Neuronal stem cell (in vitro differentiated cells): ENCODE measurements at regions not wholly inside any gene's neighbourhood (a gene's known extent, or its start where the extent isn't known, plus 50 kb on each side); places are given as distances from the start of the nearest gene placed in this dataset.
A peak's percentile ranks its signal among the peaks of the same experiment; 100 is the strongest.

Source experiments
- DNase-seq: peaks from one replicate; pipeline ENCODE4 v3.0.0-alpha.2; 2013; ENCODE audit warnings: low spot score
- H2AFZ ChIP-seq: one replicate; pipeline ENCODE4 v1.6.1; 2013; ENCODE audit warnings: mild to moderate bottlenecking, low read length, inconsistent platforms
- H2AK5ac ChIP-seq: 2 replicates; pipeline ENCODE4 v1.6.1; 2013; ENCODE audit warnings: low read depth, mild to moderate bottlenecking, inconsistent platforms, low read length, moderate library complexity, mixed read lengths
- H2BK120ac ChIP-seq: 2 replicates; pipeline ENCODE4 v1.6.1; 2013; ENCODE audit warnings: low read depth, mild to moderate bottlenecking, inconsistent platforms, low read length, moderate library complexity, mixed read lengths
- H2BK12ac ChIP-seq: one replicate; pipeline ENCODE4 v1.6.1; 2013; ENCODE audit warnings: low read length, inconsistent platforms
- H2BK15ac ChIP-seq: 2 replicates; pipeline ENCODE4 v1.6.1; 2013; ENCODE audit warnings: mild to moderate bottlenecking, low read length, inconsistent platforms, mixed read lengths
- H2BK5ac ChIP-seq: one replicate; pipeline ENCODE4 v1.6.1; 2013; ENCODE audit warnings: inconsistent platforms, mild to moderate bottlenecking, low read length, moderate library complexity
- H3K14ac ChIP-seq: one replicate; pipeline ENCODE4 v1.6.1; 2013; ENCODE audit warnings: low read length, inconsistent platforms
- H3K18ac ChIP-seq: 2 replicates; pipeline ENCODE4 v1.6.1; 2013; ENCODE audit warnings: low read length, inconsistent platforms
- H3K23ac ChIP-seq: 2 replicates; pipeline ENCODE4 v1.6.1; 2013; ENCODE audit warnings: low read depth, mild to moderate bottlenecking, mixed read lengths, low read length, inconsistent platforms; ENCODE audit not compliant: poor library complexity
- H3K27ac ChIP-seq: replicated peaks from 3 replicates; pipeline ENCODE4 v1.5.1; 2013; ENCODE audit warnings: low read length, inconsistent platforms
- H3K27me3 ChIP-seq, 3 experiments: 2 replicates each; pipeline ENCODE4 v1.6.1; 2013; ENCODE audit warnings: low read length in 3 of 3, mild to moderate bottlenecking in 2 of 3, inconsistent platforms in 1 of 3, low read depth in 1 of 3, mixed read lengths in 1 of 3, moderate library complexity in 1 of 3; ENCODE audit not compliant: control insufficient read depth in 3 of 3, insufficient read depth in 3 of 3
- H3K36me3 ChIP-seq, 2 donors: replicated peaks in 1 of 2; 2 replicates each; pipeline ENCODE4 v1.6.1; 2013; ENCODE audit warnings: low read length in 2 of 2; ENCODE audit not compliant: control insufficient read depth in 2 of 2, insufficient read depth in 2 of 2
- H3K4ac ChIP-seq: 2 replicates; pipeline ENCODE4 v1.6.1; 2013; ENCODE audit warnings: inconsistent platforms, mild to moderate bottlenecking, low read length, moderate library complexity
- H3K4me1 ChIP-seq, 2 donors: 1 replicate in 1 of 2; 2 replicates in 1 of 2; pipeline ENCODE4 v1.6.1; 2013; ENCODE audit warnings: low read length in 2 of 2, low read depth in 1 of 2; ENCODE audit not compliant: control insufficient read depth in 2 of 2, insufficient read depth in 1 of 2
- H3K4me2 ChIP-seq: one replicate; pipeline ENCODE4 v1.6.1; 2013; ENCODE audit warnings: mild to moderate bottlenecking, low read length, inconsistent platforms; ENCODE audit not compliant: insufficient read depth, poor library complexity, severe bottlenecking
- H3K4me3 ChIP-seq, 2 donors: 2 replicates each; pipeline ENCODE4 v1.5.1; 2013; ENCODE audit warnings: low read length in 2 of 2, mild to moderate bottlenecking in 2 of 2, inconsistent platforms in 1 of 2, moderate library complexity in 1 of 2
- H3K79me1 ChIP-seq: one replicate; pipeline ENCODE4 v1.6.1; 2013; ENCODE audit warnings: low read depth, mild to moderate bottlenecking, inconsistent platforms, low read length, moderate library complexity
- H3K9ac ChIP-seq: one replicate; pipeline ENCODE4 v1.6.1; 2013; ENCODE audit warnings: mild to moderate bottlenecking, low read depth, low read length, inconsistent platforms; ENCODE audit not compliant: poor library complexity
- H3K9me3 ChIP-seq, 2 donors: replicated peaks in 1 of 2; 2 replicates each; pipeline versions ENCODE3 to v1.6.1; 2013; ENCODE audit warnings: low read length in 2 of 2, mild to moderate bottlenecking in 2 of 2, inconsistent platforms in 1 of 2, low read depth in 1 of 2, mixed read lengths in 1 of 2, moderate library complexity in 1 of 2; ENCODE audit not compliant: control insufficient read depth in 2 of 2, insufficient read depth in 1 of 2
- H4K8ac ChIP-seq: one replicate; pipeline ENCODE4 v1.6.1; 2013; ENCODE audit warnings: low read depth, mild to moderate bottlenecking, inconsistent platforms, low read length, moderate library complexity
- H4K91ac ChIP-seq: one replicate; pipeline ENCODE4 v1.6.1; 2013; ENCODE audit warnings: low read length, low read depth, mild to moderate bottlenecking, inconsistent platforms; ENCODE audit not compliant: poor library complexity
- WGBS, 2 donors: extraction: QIAGEN DNeasy Blood & Tissue Kit; methylation state at CpG; one replicate each; pipeline ENCODE4 v1.1.7; 2013; ENCODE audit warnings: missing lambda C conversion rate in 2 of 2, mixed read lengths in 1 of 2; ENCODE audit not compliant: insufficient read length in 2 of 2, insufficient replicate concordance in 1 of 2; ENCODE audit errors: extremely low coverage in 2 of 2; 5-methylcytosine and 5-hydroxymethylcytosine counted together

DNA sequence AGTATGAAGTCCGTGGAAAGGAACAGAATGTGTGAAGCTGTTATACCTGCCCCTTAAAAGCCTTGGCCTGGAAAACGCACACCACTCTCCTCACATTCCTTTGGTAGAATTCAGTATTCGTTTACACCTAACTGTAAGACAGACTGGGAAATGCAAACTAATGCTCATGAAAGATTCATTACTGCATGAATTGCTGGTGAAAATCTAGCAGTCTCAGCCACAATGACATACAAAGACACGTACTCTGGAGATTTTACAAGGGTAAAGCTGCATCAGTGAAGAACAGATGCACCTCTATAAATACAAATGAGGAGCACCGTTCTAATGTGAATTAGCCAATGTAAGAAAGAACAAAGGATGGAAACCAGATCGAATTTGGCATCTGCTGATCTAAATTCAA, 2051.3 kb downstream of the PCDH7 start:
- no peak overlapping the region for H2BK5ac ChIP-seq
- no peak overlapping the region for H3K4me3 ChIP-seq
- H3K79me1 ChIP-seq = no peaks in the 10 kb centered on the region
- H3K4me1 ChIP-seq = no peaks in the 10 kb centered on the region
- DNase-seq = no peak
- H3K23ac ChIP-seq = no peak overlapping the region
- no peak overlapping the region for H3K4ac ChIP-seq
- no peak overlapping the region for H3K4me2 ChIP-seq
- H3K9ac ChIP-seq = no peak overlapping the region
- no peak overlapping the region for H3K27ac ChIP-seq
- H3K14ac ChIP-seq = no peak overlapping the region
- no peak overlapping the region for H4K91ac ChIP-seq
- H3K9me3 ChIP-seq = no peaks in the 10 kb centered on the region
- no peaks in the 10 kb centered on the region for H3K27me3 ChIP-seq
- H2AFZ ChIP-seq = peak overlapping the region; percentile 71
- no peak overlapping the region for H4K8ac ChIP-seq
- H3K36me3 ChIP-seq = no peaks in the 10 kb centered on the region
- WGBS, 2 donors = no CpG with 5 or more reads among the region's 6 CpGs
- no peak overlapping the region for H2BK15ac ChIP-seq
- H3K18ac ChIP-seq = no peak overlapping the region
- H2BK120ac ChIP-seq = no peak overlapping the region
- no peak overlapping the region for H2BK12ac ChIP-seq
- H2AK5ac ChIP-seq = no peak overlapping the region

DNA sequence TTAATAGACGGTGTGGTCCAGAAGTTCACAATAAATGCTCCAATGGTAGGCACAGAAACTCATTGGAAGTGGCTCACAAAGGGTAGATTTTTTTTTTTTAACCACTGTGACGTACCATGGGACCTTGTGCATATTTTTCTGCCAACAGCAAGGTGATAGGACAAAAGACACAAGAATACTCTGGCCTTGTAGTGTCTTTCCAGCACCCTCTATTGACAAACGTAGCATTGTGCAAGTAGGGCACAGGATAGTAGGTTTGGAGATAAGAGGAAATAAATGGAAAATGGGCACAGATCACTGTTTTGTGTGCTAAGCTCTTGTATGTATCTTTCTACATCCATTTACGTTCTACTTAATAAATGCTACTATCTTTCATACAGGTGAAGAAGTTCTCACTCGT, 2054.9 kb downstream of the PCDH7 start:
- H3K23ac ChIP-seq = no peak overlapping the region
- no peaks in the 10 kb centered on the region for H3K79me1 ChIP-seq
- no peak overlapping the region for H3K18ac ChIP-seq

DNA sequence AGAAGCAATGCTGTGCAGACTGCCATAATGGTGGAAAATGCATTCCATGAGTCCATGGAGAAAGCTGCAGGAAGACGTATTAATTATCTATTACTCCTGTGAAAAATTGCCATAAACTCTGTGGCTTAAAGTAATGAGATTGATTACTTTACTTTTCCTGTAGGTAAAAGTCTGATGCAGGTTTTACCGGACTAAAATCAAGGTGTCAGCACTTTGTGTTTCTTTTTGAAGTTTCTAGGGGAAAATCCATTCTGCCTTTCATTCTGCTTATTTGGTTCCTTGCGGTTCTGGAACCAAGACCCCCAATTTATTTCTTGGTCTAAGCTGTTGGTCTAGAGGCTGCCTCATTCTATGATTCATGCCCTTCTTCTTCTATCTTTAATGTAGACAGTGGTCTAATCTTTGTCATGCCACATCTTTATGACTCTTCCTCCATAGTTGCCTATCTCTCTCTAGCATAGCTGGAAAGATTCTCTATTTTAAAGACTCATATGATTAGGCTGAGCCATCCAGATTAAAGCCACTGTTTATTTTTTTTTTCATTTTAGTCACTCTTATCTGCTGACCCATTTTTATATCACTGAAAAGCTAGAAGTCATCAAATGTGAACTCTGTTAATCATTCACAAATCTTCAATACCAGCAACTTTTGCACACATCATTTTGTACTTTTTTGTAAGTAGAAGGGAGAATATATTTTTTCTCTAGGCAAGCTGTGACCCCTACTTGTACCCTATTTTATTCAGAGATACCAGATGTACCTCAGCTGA, 2056.4 kb downstream of the PCDH7 start:
- Histone ChIP-seq H2AK5ac (no peak overlapping the region), H3K23ac (no peak overlapping the region), H3K79me1 (no peaks in the 10 kb centered on the region), H3K14ac (no peak overlapping the region), H3K4me3 (no peak overlapping the region), H3K9me3 (no peaks in the 10 kb centered on the region), H2BK15ac (no peak overlapping the region), H2BK12ac (no peak overlapping the region), H3K4ac (no peak overlapping the region), H3K27me3 (no peaks in the 10 kb centered on the region), H3K4me1 (no peaks in the 10 kb centered on the region), H3K27ac (no peak overlapping the region), H3K18ac (no peak overlapping the region), H2AFZ (no peak overlapping the region), H4K8ac (no peak overlapping the region), H2BK5ac (no peak overlapping the region), H4K91ac (no peak overlapping the region), H3K9ac (no peak overlapping the region), H3K36me3 (no peaks in the 10 kb centered on the region), H3K4me2 (no peak overlapping the region), H2BK120ac (no peak overlapping the region)
- DNase-seq = no peak
- WGBS, 2 donors = no CpG with 5 or more reads among the region's 3 CpGs

More for the DNA sequence above, 2054.9 kb downstream of the PCDH7 start:
- Histone ChIP-seq H3K4me1 (no peaks in the 10 kb centered on the region), H3K27me3 (no peaks in the 10 kb centered on the region), H3K9ac (no peak overlapping the region), H2BK15ac (no peak overlapping the region), H3K4me2 (no peak overlapping the region), H3K14ac (no peak overlapping the region), H2BK120ac (no peak overlapping the region), H3K36me3 (no peaks in the 10 kb centered on the region), H2BK5ac (no peak overlapping the region), H2BK12ac (no peak overlapping the region), H3K27ac (no peak overlapping the region), H4K8ac (no peak overlapping the region), H4K91ac (no peak overlapping the region), H3K4ac (no peak overlapping the region), H3K4me3 (no peak overlapping the region), H3K9me3 (no peaks in the 10 kb centered on the region), H2AK5ac (no peak overlapping the region), H2AFZ (no peak overlapping the region)
- peak; percentile 18 for DNase-seq
- no CpG with 5 or more reads among the region's 5 CpGs for WGBS, 2 donors

DNA sequence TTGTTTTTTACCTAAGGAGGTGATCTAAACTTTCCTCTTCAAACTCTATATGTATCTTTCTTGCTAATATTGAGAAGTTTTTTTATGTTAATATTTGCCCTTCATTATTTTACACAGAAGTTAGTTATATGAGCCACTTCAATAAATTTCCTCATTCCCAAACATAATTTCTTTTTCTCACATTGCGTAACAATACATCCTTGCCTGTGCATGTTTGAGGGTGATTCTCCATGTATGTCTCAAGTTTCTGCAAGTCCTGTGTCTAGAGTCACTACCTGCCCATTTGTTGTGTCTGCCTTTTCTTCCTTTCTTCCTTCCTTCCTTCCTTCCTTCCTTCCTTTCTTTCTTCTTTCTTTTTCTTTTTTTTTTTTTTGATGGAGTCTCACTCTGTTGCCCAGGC, 2057.9 kb downstream of the PCDH7 start:
- Histone ChIP-seq H3K9ac (no peak overlapping the region), H3K4me1 (no peaks in the 10 kb centered on the region), H3K27ac (no peak overlapping the region), H3K4me3 (no peak overlapping the region), H3K36me3 (no peaks in the 10 kb centered on the region), H2BK120ac (no peak overlapping the region), H2BK5ac (no peak overlapping the region), H2BK15ac (no peak overlapping the region), H4K8ac (no peak overlapping the region), H2BK12ac (no peak overlapping the region), H2AK5ac (no peak overlapping the region), H3K4ac (no peak overlapping the region), H3K23ac (no peak overlapping the region), H2AFZ (no peak overlapping the region), H3K18ac (no peak overlapping the region), H3K14ac (no peak overlapping the region), H3K4me2 (no peak overlapping the region), H4K91ac (no peak overlapping the region), H3K27me3 (no peaks in the 10 kb centered on the region), H3K79me1 (no peaks in the 10 kb centered on the region), H3K9me3 (no peaks in the 10 kb centered on the region)
- DNase-seq = no peak
- WGBS, 2 donors = no CpG with 5 or more reads among the region's 1 CpG
